ENCODE measurements at regions not wholly inside any gene's neighbourhood (a gene's known extent, or its start where the extent isn't known, plus 50 kb on each side); places are given as distances from the start of the nearest gene placed in this dataset.
"Not testable (repeated sequence)": the region's sequence is repeated elsewhere in the genome, so short reads cannot be mapped to it uniquely, and the experiment has no call there.

DNA sequence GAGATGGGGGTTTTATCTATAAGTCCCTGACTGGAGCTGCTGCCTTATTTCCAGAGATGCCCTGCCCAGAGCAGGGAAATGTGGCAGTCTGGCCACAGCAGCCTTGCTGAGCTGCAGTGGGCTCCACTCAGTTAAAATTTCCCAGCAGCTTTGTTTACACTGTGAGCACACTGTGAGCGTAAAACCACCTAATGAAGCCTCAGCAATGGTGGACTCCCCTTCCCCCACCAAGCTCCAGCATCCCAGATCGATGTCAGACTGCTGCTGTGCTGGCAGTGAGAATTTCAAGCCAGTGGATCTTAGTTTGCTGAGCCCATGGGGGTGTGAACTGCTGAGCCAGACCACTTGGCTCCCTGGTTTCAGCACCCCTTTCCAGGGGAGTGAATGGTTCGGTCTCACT, 208.7 kb upstream of the RAI14 start:
- DNase-seq (ENCODE audit: low spot score), result no peak

- DNase-seq (ENCODE audit: low spot score), result no peak
Observed at GRCh38 chr5:34449639-34450038, 206.5 kb upstream of the RAI14 start.

GRCh38 chr5:34450338-34450737, 205.8 kb upstream of the RAI14 start:
- no peak for DNase-seq (ENCODE audit: low spot score)

GRCh38 chr5:34452170-34452828, 203.8 kb upstream of the RAI14 start:
- peak; percentile 15 for DNase-seq (ENCODE audit: low spot score)

- no peak for DNase-seq (ENCODE audit: low spot score)
Observed at GRCh38 chr5:34455098-34455497, 201.0 kb upstream of the RAI14 start.

DNA sequence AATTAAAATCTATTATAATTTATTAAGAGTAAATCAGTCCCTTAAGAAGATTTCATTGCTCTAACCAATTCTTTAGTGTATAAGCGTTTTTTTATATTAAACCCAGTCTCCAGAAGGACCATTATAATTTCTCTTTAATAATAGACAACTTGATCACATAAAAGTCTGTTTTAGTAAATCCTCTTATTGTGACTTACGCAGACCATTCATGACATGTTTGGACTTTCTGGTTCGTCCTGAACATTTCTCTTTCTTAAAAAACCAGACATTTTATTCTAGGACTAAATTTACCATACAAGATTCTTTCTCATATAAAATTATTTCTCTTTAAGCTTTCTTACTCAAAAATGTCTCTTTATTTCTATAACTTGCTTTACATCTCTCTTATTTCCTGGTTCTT, 196.2 kb upstream of the RAI14 start:
- DNase-seq (ENCODE audit: low spot score), result no peak

GRCh38 chr5:34460496-34460895, 195.6 kb upstream of the RAI14 start:
- DNase-seq (ENCODE audit: low spot score), result no peak

DNA sequence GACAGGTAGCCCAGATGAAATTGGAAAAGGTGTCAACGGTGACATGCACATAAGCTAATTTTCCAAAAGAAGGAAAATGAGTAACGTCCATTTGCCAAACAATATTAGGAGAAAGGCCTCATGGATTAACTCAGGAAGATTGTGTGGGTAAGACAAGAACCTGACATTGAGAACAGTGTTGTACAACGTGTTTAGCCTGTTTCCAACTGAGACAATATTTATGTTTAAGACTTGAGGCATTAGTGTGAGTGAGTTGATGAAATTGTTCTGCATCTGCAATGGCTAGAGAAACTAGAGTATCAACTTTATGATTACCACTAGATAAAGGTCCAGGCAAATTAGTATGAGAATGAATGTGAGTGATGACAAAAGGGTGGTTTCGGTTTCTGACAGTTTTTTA, 191.3 kb upstream of the RAI14 start:
- no peak for DNase-seq (ENCODE audit: low spot score)

DNA sequence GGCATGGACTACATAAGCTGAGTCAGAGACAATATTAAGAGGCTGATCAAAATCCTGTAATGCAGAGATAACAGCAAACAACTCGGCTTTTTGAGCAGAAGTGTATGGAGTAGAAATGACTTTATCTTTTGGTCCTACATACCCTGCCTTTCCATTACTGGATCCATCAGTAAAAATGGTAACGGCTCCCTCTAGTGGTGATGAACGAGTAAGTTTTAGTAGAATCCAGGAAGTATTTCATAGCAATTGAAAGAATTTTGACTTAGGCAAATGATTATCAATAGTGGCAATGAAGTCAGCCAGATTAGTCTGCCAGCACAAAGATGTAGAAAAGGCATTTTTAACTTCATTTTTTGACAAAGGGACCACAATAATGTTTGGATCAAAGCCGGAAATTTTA, 190.8 kb upstream of the RAI14 start:
- DNase-seq (ENCODE audit: low spot score), result not testable (repeated sequence)

- DNase-seq (ENCODE audit: low spot score), result not testable (repeated sequence)
Observed at GRCh38 chr5:34466519-34467388, 189.4 kb upstream of the RAI14 start.

- DNase-seq (ENCODE audit: low spot score), result no peak
Observed at GRCh38 chr5:34467436-34467835, 188.7 kb upstream of the RAI14 start.

DNA sequence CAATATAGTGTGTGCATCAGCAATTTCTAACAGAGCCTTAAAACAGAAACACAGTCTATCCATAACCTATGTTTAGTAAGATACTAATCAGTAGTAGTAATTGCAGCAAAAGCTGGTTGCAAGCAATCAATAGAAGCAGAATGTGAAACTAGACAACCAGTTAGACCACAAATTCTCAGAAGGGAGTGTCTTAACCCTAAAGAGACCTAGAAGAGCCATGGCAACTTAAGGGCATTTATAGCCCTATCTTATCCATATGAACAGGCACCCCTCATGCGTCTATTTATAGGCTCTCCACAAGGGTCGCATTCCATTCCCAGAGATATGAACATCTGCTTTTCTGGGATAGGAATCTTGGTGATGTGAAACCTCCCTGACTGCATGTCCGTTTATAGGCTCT, 188.1 kb upstream of the RAI14 start:
- not testable (repeated sequence) for DNase-seq (ENCODE audit: low spot score)

DNA sequence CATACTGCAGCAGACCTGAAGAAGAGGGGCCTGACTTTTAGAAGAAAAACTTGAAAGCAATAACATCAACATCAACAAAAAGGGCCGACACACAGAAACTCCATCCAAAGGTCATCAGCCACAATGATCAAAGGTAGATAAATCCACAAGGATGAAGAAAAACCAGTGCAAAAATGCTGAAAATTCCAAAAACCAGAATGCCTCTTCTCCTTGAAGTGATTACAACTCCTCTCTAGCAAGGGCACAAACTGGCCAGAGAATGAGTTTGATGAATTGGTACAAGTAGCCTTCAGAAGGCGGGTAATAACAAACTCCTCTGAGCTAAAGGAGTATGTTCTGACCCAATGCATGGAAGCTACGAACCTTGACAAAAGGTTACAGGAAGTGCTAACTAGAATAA, 186.2 kb upstream of the RAI14 start:
- DNase-seq (ENCODE audit: low spot score), result no peak

- DNase-seq (ENCODE audit: low spot score), result peak; percentile 49
Observed at GRCh38 chr5:34474573-34475021, 181.5 kb upstream of the RAI14 start.

- no peak for DNase-seq (ENCODE audit: low spot score)
Observed at GRCh38 chr5:34475249-34475966, 180.7 kb upstream of the RAI14 start.

- DNase-seq (ENCODE audit: low spot score), result no peak
Observed at GRCh38 chr5:34476941-34477565, 179.1 kb upstream of the RAI14 start.

- DNase-seq (ENCODE audit: low spot score), result no peak
Observed at GRCh38 chr5:34480810-34481528, 175.2 kb upstream of the RAI14 start.

GRCh38 chr5:34483442-34484033, 172.6 kb upstream of the RAI14 start:
- DNase-seq (ENCODE audit: low spot score), result peak; percentile 41

DNA sequence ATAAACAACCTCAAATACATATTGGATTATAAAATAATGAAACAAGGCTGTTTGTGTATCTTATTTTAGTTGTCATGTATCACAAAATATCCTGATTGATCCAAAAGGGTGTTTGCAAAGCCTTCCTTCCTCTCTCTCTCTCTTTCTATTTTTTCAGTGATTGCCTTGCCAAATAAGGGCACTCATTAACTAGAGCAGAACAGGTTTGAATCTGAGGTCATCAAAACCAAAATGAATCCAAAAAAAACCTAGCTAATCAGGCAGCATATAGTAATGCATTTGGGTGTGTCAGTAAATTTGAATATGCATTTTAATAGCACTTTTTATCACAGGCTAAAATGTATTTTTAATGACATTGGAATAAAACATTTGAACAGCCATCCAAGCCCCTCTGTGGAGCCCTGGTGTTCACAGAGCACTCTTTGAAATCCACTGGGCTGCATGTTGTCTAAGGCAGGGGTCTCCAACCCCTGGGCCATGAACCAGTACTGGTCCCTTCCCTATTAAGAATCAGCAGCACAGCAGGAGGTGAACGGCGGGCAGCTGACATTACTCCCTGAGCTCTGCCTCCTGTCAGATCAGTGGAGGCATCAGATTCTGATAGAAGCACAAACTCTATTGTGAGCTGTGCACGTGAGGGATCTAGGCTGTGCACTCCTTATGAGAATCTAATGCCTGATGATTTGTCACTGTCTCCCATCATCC, 171.8 kb upstream of the RAI14 start:
- no peak for DNase-seq (ENCODE audit: low spot score)

- DNase-seq (ENCODE audit: low spot score), result no peak
Observed at GRCh38 chr5:34485768-34486030, 170.4 kb upstream of the RAI14 start.
